ENCODE measurements at regions not wholly inside any gene's neighbourhood (a gene's known extent, or its start where the extent isn't known, plus 50 kb on each side); places are given as distances from the start of the nearest gene placed in this dataset.

- TF ChIP-seq CTCF (IDR thresholded peaks at IDR 0.05): no peak
- no peak for DNase-seq (ENCODE audit: extremely low spot score, unreplicated experiment)
- Mint-ChIP-seq H3K4me3 (ENCODE audit: unreplicated experiment) (no peak overlapping the region), H3K36me3 (ENCODE audit: unreplicated experiment) (no peaks in the 10 kb centered on the region), H3K27me3 (ENCODE audit: unreplicated experiment) (no peaks in the 10 kb centered on the region), H3K4me1 (ENCODE audit: unreplicated experiment) (no peaks in the 10 kb centered on the region), H3K27ac (ENCODE audit: unreplicated experiment) (no peak overlapping the region), H3K9me3 (ENCODE audit: unreplicated experiment) (peaks cover 21% of the 10 kb centered on the region)
These were observed 420.8 kb upstream of the SPHKAP start for GRCh38 chr2:228602288-228602687.

- H3K27ac Mint-ChIP-seq (ENCODE audit: unreplicated experiment): no peak overlapping the region
- TF ChIP-seq CTCF (IDR thresholded peaks at IDR 0.05): no peak
- H3K4me3 Mint-ChIP-seq (ENCODE audit: unreplicated experiment): no peak overlapping the region
- H3K4me1 Mint-ChIP-seq (ENCODE audit: unreplicated experiment): no peaks in the 10 kb centered on the region
- no peak for DNase-seq (ENCODE audit: extremely low spot score, unreplicated experiment)
- H3K9me3 Mint-ChIP-seq (ENCODE audit: unreplicated experiment): peaks cover 28% of the 10 kb centered on the region
- H3K27me3 Mint-ChIP-seq (ENCODE audit: unreplicated experiment): no peaks in the 10 kb centered on the region
- H3K36me3 Mint-ChIP-seq (ENCODE audit: unreplicated experiment): no peaks in the 10 kb centered on the region
These were observed 418.8 kb upstream of the SPHKAP start for GRCh38 chr2:228600265-228600664.

GRCh38 chr2:228599781-228600180 lies 418.3 kb upstream of the SPHKAP start:
- no peak overlapping the region for H3K27ac Mint-ChIP-seq (ENCODE audit: unreplicated experiment)
- no peaks in the 10 kb centered on the region for H3K36me3 Mint-ChIP-seq (ENCODE audit: unreplicated experiment)
- H3K4me3 Mint-ChIP-seq (ENCODE audit: unreplicated experiment): no peak overlapping the region
- H3K9me3 Mint-ChIP-seq (ENCODE audit: unreplicated experiment): peaks cover 28% of the 10 kb centered on the region
- no peak for DNase-seq (ENCODE audit: extremely low spot score, unreplicated experiment)
- H3K4me1 Mint-ChIP-seq (ENCODE audit: unreplicated experiment): no peaks in the 10 kb centered on the region
- TF ChIP-seq CTCF (IDR thresholded peaks at IDR 0.05): no peak
- H3K27me3 Mint-ChIP-seq (ENCODE audit: unreplicated experiment): no peaks in the 10 kb centered on the region

- Mint-ChIP-seq H3K4me1 (ENCODE audit: unreplicated experiment) (no peaks in the 10 kb centered on the region), H3K4me3 (ENCODE audit: unreplicated experiment) (no peak overlapping the region), H3K9me3 (ENCODE audit: unreplicated experiment) (peaks cover 28% of the 10 kb centered on the region), H3K27ac (ENCODE audit: unreplicated experiment) (no peak overlapping the region), H3K27me3 (ENCODE audit: unreplicated experiment) (no peaks in the 10 kb centered on the region), H3K36me3 (ENCODE audit: unreplicated experiment) (no peaks in the 10 kb centered on the region)
- no peak for DNase-seq (ENCODE audit: extremely low spot score, unreplicated experiment)
- no peak for TF ChIP-seq CTCF (IDR thresholded peaks at IDR 0.05)
These were observed 417.8 kb upstream of the SPHKAP start for GRCh38 chr2:228599297-228599696.

- TF ChIP-seq CTCF (IDR thresholded peaks at IDR 0.05): no peak
These were observed 415.5 kb upstream of the SPHKAP start for GRCh38 chr2:228597032-228597431.

More at GRCh38 chr2:228597032-228597431, 415.5 kb upstream of the SPHKAP start:
- no peaks in the 10 kb centered on the region for H3K4me1 Mint-ChIP-seq (ENCODE audit: unreplicated experiment)
- H3K9me3 Mint-ChIP-seq (ENCODE audit: unreplicated experiment): peaks cover 29% of the 10 kb centered on the region
- H3K36me3 Mint-ChIP-seq (ENCODE audit: unreplicated experiment): no peaks in the 10 kb centered on the region
- H3K4me3 Mint-ChIP-seq (ENCODE audit: unreplicated experiment): no peak overlapping the region
- H3K27ac Mint-ChIP-seq (ENCODE audit: unreplicated experiment): no peak overlapping the region
- no peaks in the 10 kb centered on the region for H3K27me3 Mint-ChIP-seq (ENCODE audit: unreplicated experiment)
- no peak for DNase-seq (ENCODE audit: extremely low spot score, unreplicated experiment)

Measured in osteocyte (in vitro differentiated cells).